ENCODE measurements at regions not wholly inside any gene's neighbourhood (a gene's known extent, or its start where the extent isn't known, plus 50 kb on each side); places are given as distances from the start of the nearest gene placed in this dataset.
A peak's percentile ranks its signal among the peaks of the same experiment; 100 is the strongest.
"Not testable (repeated sequence)": the region's sequence is repeated elsewhere in the genome, so short reads cannot be mapped to it uniquely, and the experiment has no call there.

- H3K9me3 ChIP-seq (ENCODE audit: low read length): no peaks in the 10 kb centered on the region
- H3K27ac Mint-ChIP-seq: no peak overlapping the region
- H3K9me3 Mint-ChIP-seq: peaks cover 0 to 6% (median 4%) of the 10 kb centered on the region in 5 donors
- no peaks in the 10 kb centered on the region for H3K27me3 Mint-ChIP-seq
- no peaks in the 10 kb centered on the region for H3K27me3 ChIP-seq (ENCODE audit: insufficient read depth, low read length, poor library complexity, severe bottlenecking)
- CTCF ChIA-PET: no interaction called here
- no peak overlapping the region for H3K4me3 Mint-ChIP-seq
- no peak for DNase-seq
- POLR2A ChIA-PET: no interaction called here
- H3K4me1 ChIP-seq (ENCODE audit: insufficient read depth, low read length): no peaks in the 10 kb centered on the region
- H3K27ac ChIP-seq (ENCODE audit: low read depth, low read length): no peak overlapping the region
- H3K4me3 ChIP-seq (ENCODE audit: low read length): no peak overlapping the region
- no peaks in the 10 kb centered on the region for H3K36me3 ChIP-seq (ENCODE audit: insufficient read depth, low read length)
- H3K4me1 Mint-ChIP-seq: no peaks in the 10 kb centered on the region
- H3K36me3 Mint-ChIP-seq: no peaks in the 10 kb centered on the region
These were observed 485.6 kb upstream of the NUDT12 start for GRCh38 chr5:104048231-104048630.

- no peaks in the 10 kb centered on the region for H3K4me1 ChIP-seq (ENCODE audit: insufficient read depth, low read length)
- peak overlapping the region in 1 of 8 donors; percentile 65 for H3K27ac Mint-ChIP-seq
- peaks cover 0 to 4% (median 4%) of the 10 kb centered on the region in 5 donors for H3K9me3 Mint-ChIP-seq
- DNase-seq: no peak
- no peak overlapping the region for H3K4me3 ChIP-seq (ENCODE audit: low read length)
- no peak overlapping the region for H3K4me3 Mint-ChIP-seq
- H3K4me1 Mint-ChIP-seq: no peaks in the 10 kb centered on the region
- ChIA-PET POLR2A (no interaction called here), CTCF (no interaction called here)
- H3K27ac ChIP-seq (ENCODE audit: low read depth, low read length): no peak overlapping the region
- H3K9me3 ChIP-seq (ENCODE audit: low read length): no peaks in the 10 kb centered on the region
- H3K36me3 Mint-ChIP-seq: no peaks in the 10 kb centered on the region
- H3K27me3 ChIP-seq (ENCODE audit: insufficient read depth, low read length, poor library complexity, severe bottlenecking): no peaks in the 10 kb centered on the region
- no peaks in the 10 kb centered on the region for H3K36me3 ChIP-seq (ENCODE audit: insufficient read depth, low read length)
- no peaks in the 10 kb centered on the region for H3K27me3 Mint-ChIP-seq
These were observed 483.4 kb upstream of the NUDT12 start for GRCh38 chr5:104045987-104046386.

DNA sequence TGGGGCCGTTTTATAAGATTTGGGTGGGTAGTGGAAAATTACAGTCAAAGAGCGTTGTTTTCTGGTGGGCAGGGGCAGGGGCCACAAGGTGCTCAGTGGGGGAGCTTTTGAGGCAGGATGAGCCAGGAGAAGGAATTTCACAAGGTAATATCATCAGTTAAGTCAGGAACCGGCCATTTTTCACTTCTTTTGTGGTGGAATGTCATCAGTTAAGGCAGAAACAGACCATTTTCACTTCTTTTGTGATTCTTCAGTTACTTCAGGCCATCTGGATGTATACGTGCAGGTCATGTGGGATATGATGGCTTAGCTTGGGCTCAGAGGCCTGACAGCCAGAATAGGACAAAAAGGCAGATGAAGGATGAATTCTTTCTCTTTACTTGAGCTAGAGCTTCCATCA lies 477.3 kb upstream of the NUDT12 start:
- H3K4me3 ChIP-seq (ENCODE audit: low read length); H3K4me1 ChIP-seq (ENCODE audit: insufficient read depth, low read length); CTCF ChIA-PET; H3K9me3 ChIP-seq (ENCODE audit: low read length); H3K27me3 ChIP-seq (ENCODE audit: insufficient read depth, low read length, poor library complexity, severe bottlenecking); H3K27ac ChIP-seq (ENCODE audit: low read depth, low read length); H3K27ac Mint-ChIP-seq; DNase-seq; H3K36me3 Mint-ChIP-seq; H3K4me1 Mint-ChIP-seq; POLR2A ChIA-PET; H3K4me3 Mint-ChIP-seq; H3K27me3 Mint-ChIP-seq; H3K9me3 Mint-ChIP-seq; H3K36me3 ChIP-seq (ENCODE audit: insufficient read depth, low read length): not testable (repeated sequence)

DNA sequence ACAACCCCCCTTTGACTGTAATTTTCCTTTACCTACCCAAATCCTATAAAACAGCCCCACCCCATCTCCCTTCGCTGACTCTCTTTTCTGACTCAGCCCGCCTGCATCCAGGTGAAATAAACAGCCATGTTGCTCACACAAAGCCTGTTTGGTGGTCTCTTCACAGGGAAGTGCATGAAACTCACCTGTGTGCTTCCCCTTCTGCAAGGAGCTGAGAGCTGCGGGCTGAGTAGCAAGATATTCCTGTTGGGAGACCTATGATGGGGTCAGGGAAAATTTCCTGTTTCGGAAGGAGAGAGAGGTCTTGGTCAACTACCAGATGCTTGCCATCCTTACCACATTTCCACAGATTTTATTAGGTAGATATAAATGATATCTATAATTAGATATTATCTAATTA lies 474.5 kb upstream of the NUDT12 start:
- H3K27ac Mint-ChIP-seq; POLR2A ChIA-PET; H3K4me1 Mint-ChIP-seq; H3K36me3 ChIP-seq (ENCODE audit: insufficient read depth, low read length); H3K27me3 ChIP-seq (ENCODE audit: insufficient read depth, low read length, poor library complexity, severe bottlenecking); H3K36me3 Mint-ChIP-seq; H3K9me3 ChIP-seq (ENCODE audit: low read length); H3K4me1 ChIP-seq (ENCODE audit: insufficient read depth, low read length); H3K4me3 ChIP-seq (ENCODE audit: low read length); H3K4me3 Mint-ChIP-seq; DNase-seq; H3K27ac ChIP-seq (ENCODE audit: low read depth, low read length); H3K27me3 Mint-ChIP-seq; CTCF ChIA-PET: not testable (repeated sequence)
- H3K9me3 Mint-ChIP-seq: peaks cover 6 to 12% (median 9%) of the 10 kb centered on the region in 5 donors

- DNase-seq, H3K4me3 Mint-ChIP-seq, CTCF ChIA-PET: not testable (repeated sequence)
These were observed 470.6 kb upstream of the NUDT12 start for GRCh38 chr5:104033186-104033585.

GRCh38 chr5:104024538-104024937 lies 461.9 kb upstream of the NUDT12 start:
- ChIA-PET POLR2A (no interaction called here), CTCF (no interaction called here)
- DNase-seq: no peak
- no peaks in the 10 kb centered on the region for H3K36me3 Mint-ChIP-seq
- H3K27ac Mint-ChIP-seq: peak overlapping the region in 1 of 8 donors; percentile 51
- no peak overlapping the region for H3K4me3 Mint-ChIP-seq
- Histone ChIP-seq H3K9me3 (ENCODE audit: low read length) (no peaks in the 10 kb centered on the region), H3K36me3 (ENCODE audit: insufficient read depth, low read length) (no peaks in the 10 kb centered on the region), H3K27me3 (ENCODE audit: insufficient read depth, low read length, poor library complexity, severe bottlenecking) (no peaks in the 10 kb centered on the region), H3K4me3 (ENCODE audit: low read length) (no peak overlapping the region), H3K4me1 (ENCODE audit: insufficient read depth, low read length) (no peaks in the 10 kb centered on the region), H3K27ac (ENCODE audit: low read depth, low read length) (no peak overlapping the region)
- H3K4me1 Mint-ChIP-seq: no peaks in the 10 kb centered on the region
- H3K9me3 Mint-ChIP-seq: peaks cover 3 to 15% (median 4%) of the 10 kb centered on the region in 5 donors
- no peaks in the 10 kb centered on the region for H3K27me3 Mint-ChIP-seq

More at GRCh38 chr5:104033186-104033585, 470.6 kb upstream of the NUDT12 start:
- H3K27me3 Mint-ChIP-seq; POLR2A ChIA-PET; H3K27me3 ChIP-seq (ENCODE audit: insufficient read depth, low read length, poor library complexity, severe bottlenecking); H3K27ac Mint-ChIP-seq; H3K4me1 ChIP-seq (ENCODE audit: insufficient read depth, low read length); H3K4me3 ChIP-seq (ENCODE audit: low read length); H3K9me3 ChIP-seq (ENCODE audit: low read length); H3K36me3 ChIP-seq (ENCODE audit: insufficient read depth, low read length); H3K36me3 Mint-ChIP-seq; H3K27ac ChIP-seq (ENCODE audit: low read depth, low read length); H3K4me1 Mint-ChIP-seq: not testable (repeated sequence)
- peaks cover 3 to 11% (median 6%) of the 10 kb centered on the region in 5 donors for H3K9me3 Mint-ChIP-seq

GRCh38 chr5:104023739-104024138 lies 461.1 kb upstream of the NUDT12 start:
- no peaks in the 10 kb centered on the region for H3K27me3 Mint-ChIP-seq
- Histone ChIP-seq H3K27me3 (ENCODE audit: insufficient read depth, low read length, poor library complexity, severe bottlenecking) (no peaks in the 10 kb centered on the region), H3K4me1 (ENCODE audit: insufficient read depth, low read length) (no peaks in the 10 kb centered on the region), H3K27ac (ENCODE audit: low read depth, low read length) (no peak overlapping the region), H3K9me3 (ENCODE audit: low read length) (no peaks in the 10 kb centered on the region), H3K36me3 (ENCODE audit: insufficient read depth, low read length) (no peaks in the 10 kb centered on the region), H3K4me3 (ENCODE audit: low read length) (no peak overlapping the region)
- POLR2A ChIA-PET: no interaction called here
- CTCF ChIA-PET: no interaction called here
- H3K4me1 Mint-ChIP-seq: no peaks in the 10 kb centered on the region
- H3K27ac Mint-ChIP-seq: no peak overlapping the region
- peaks cover 3 to 22% (median 6%) of the 10 kb centered on the region in 5 donors for H3K9me3 Mint-ChIP-seq
- no peak overlapping the region for H3K4me3 Mint-ChIP-seq
- no peaks in the 10 kb centered on the region for H3K36me3 Mint-ChIP-seq
- no peak for DNase-seq

DNA sequence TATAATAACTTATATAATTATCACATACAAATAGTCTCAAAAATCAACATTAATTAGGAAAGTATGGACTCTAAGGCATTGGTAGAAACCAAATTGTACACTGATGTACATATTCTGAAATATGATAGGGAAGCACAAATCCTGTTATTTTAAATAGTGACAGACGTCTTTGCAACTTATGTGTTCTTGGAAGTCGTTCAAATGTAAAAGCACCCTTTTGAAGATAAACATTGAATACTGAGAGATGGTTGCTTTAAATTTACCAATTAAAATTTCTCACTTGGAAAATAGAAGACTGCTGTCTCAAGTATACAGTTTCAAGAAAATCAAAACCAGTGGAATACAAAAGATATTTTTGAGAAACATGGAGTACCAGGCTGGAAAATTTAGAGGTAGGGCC lies 457.4 kb upstream of the NUDT12 start:
- H3K27me3 Mint-ChIP-seq: no peaks in the 10 kb centered on the region
- peaks cover 4 to 32% (median 10%) of the 10 kb centered on the region in 5 donors for H3K9me3 Mint-ChIP-seq
- no peaks in the 10 kb centered on the region for H3K27me3 ChIP-seq (ENCODE audit: insufficient read depth, low read length, poor library complexity, severe bottlenecking)
- CTCF ChIA-PET: no interaction called here
- H3K36me3 ChIP-seq (ENCODE audit: insufficient read depth, low read length): no peaks in the 10 kb centered on the region
- no peaks in the 10 kb centered on the region for H3K4me1 ChIP-seq (ENCODE audit: insufficient read depth, low read length)
- no peaks in the 10 kb centered on the region for H3K9me3 ChIP-seq (ENCODE audit: low read length)
- H3K36me3 Mint-ChIP-seq: no peaks in the 10 kb centered on the region
- H3K27ac Mint-ChIP-seq: no peak overlapping the region
- no peaks in the 10 kb centered on the region for H3K4me1 Mint-ChIP-seq
- DNase-seq: no peak
- POLR2A ChIA-PET: no interaction called here
- H3K27ac ChIP-seq (ENCODE audit: low read depth, low read length): no peak overlapping the region
- no peak overlapping the region for H3K4me3 ChIP-seq (ENCODE audit: low read length)
- no peak overlapping the region for H3K4me3 Mint-ChIP-seq

DNA sequence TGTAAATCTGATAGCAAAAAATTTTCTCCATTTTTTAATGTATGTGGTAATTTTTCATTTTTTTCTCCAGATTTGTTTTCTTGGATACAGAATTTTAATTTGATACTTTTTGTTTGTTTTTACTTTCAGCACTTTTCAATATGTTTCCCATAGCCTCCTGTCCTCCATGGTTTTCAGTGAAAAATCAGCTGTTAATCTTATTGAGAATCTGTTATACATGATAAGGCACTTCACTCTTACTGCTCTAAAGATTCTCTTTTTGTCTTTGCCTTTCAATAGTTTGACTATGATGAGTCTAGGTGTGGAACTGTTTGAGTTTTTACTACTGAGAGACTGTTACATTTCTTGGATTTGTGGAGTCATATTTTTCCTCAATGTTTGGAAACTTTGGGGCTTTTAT lies 455.7 kb upstream of the NUDT12 start:
- H3K36me3 Mint-ChIP-seq: no peaks in the 10 kb centered on the region
- Histone ChIP-seq H3K4me3 (ENCODE audit: low read length) (no peak overlapping the region), H3K9me3 (ENCODE audit: low read length) (no peaks in the 10 kb centered on the region), H3K36me3 (ENCODE audit: insufficient read depth, low read length) (no peaks in the 10 kb centered on the region), H3K27me3 (ENCODE audit: insufficient read depth, low read length, poor library complexity, severe bottlenecking) (no peaks in the 10 kb centered on the region), H3K4me1 (ENCODE audit: insufficient read depth, low read length) (no peaks in the 10 kb centered on the region), H3K27ac (ENCODE audit: low read depth, low read length) (no peak overlapping the region)
- ChIA-PET POLR2A (no interaction called here), CTCF (no interaction called here)
- H3K4me3 Mint-ChIP-seq: no peak overlapping the region
- no peaks in the 10 kb centered on the region for H3K4me1 Mint-ChIP-seq
- no peaks in the 10 kb centered on the region for H3K27me3 Mint-ChIP-seq
- no peak for DNase-seq
- no peak overlapping the region for H3K27ac Mint-ChIP-seq
- peaks cover 4 to 36% (median 9%) of the 10 kb centered on the region in 5 donors for H3K9me3 Mint-ChIP-seq

All from CD8-positive, alpha-beta memory T cell (primary cell).